Gastroesophageal sphincter (tissue), 3 donors: ENCODE measurements at regions not wholly inside any gene's neighbourhood (a gene's known extent, or its start where the extent isn't known, plus 50 kb on each side); places are given as distances from the start of the nearest gene placed in this dataset.

ENCODE experiments used
- CTCF ChIP-seq, 4 experiments: fragments of 200-600 bp in 2 of 4; fragments of 450-650 bp in 2 of 4; sonication (generic) in 1 of 4; IDR thresholded peaks; one replicate each; pipeline ENCODE4 v1.5.1; 2017 to 2019; ENCODE audit warnings: antibody characterized with exemption in 4 of 4, mild to moderate bottlenecking in 2 of 4, moderate library complexity in 2 of 4
- EP300 ChIP-seq: sonication (generic); formaldehyde crosslinking; IDR thresholded peaks from one replicate; pipeline ENCODE4 v1.6.1; 2017; ENCODE audit warnings: antibody characterized with exemption, mild to moderate bottlenecking
- POLR2A ChIP-seq, 2 donors: fragments of 450-650 bp; IDR thresholded peaks; one replicate each; pipeline ENCODE4 v1.6.1; 2017; ENCODE audit warnings: antibody characterized with exemption in 2 of 2, mild to moderate bottlenecking in 2 of 2, moderate library complexity in 1 of 2

DNA sequence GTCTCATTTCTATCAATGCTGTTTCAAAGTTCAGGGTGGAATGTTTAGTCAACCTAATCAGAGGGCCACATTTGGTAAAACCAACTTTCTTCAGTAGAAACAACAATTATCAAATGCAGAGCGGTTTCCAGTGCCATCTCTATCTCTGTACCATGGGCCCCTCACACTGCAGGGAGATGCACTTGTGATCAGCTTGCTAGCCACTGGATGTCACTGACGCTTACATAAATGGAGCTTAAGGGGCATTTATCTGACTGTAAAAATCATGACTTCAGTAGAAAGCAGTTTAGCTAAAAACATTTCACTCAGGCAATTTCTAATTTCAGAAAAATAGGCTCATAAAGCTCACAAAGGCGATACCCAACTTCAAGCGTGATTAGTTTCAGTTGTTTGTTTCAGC, 678.0 kb downstream of the ZEB2 start:
- TF ChIP-seq CTCF (IDR thresholded peaks at IDR 0.05) (no peak), POLR2A (IDR thresholded peaks at IDR 0.05) (no peak), EP300 (no peak)
